SK-N-MC (cell line): ENCODE measurements at regions not wholly inside any gene's neighbourhood (a gene's known extent, or its start where the extent isn't known, plus 50 kb on each side); places are given as distances from the start of the nearest gene placed in this dataset.

Experiments
- EZH2 ChIP-seq: fragments of 200-600 bp; sonication (generic); IDR thresholded peaks from one replicate; pipeline ENCODE4 v1.6.1; 2017; ENCODE audit warnings: antibody characterized with exemption
- FOXP2 ChIP-seq: optimal IDR thresholded peaks from 2 replicates; pipeline ENCODE3; 2011; ENCODE audit warnings: mild to moderate bottlenecking, moderate library complexity; ENCODE audit not compliant: insufficient read depth; ENCODE audit errors: extremely low read length, control extremely low read depth
- POLR2AphosphoS5 ChIP-seq: IDR thresholded peaks from 2 replicates; pipeline ENCODE4 v1.6.1; 2012; ENCODE audit warnings: mild to moderate bottlenecking, low read depth, low read length, borderline replicate concordance

GRCh38 chr3:36656873-36657272, 107.5 kb downstream of the DCLK3 start:
- no peak for TF ChIP-seq EZH2
- no peak for TF ChIP-seq POLR2AphosphoS5
- TF ChIP-seq FOXP2 = no peak
